Effector CD4-positive, alpha-beta T cell (primary cell): ENCODE measurements at regions not wholly inside any gene's neighbourhood (a gene's known extent, or its start where the extent isn't known, plus 50 kb on each side); places are given as distances from the start of the nearest gene placed in this dataset.
"Not testable (repeated sequence)": the region's sequence is repeated elsewhere in the genome, so short reads cannot be mapped to it uniquely, and the experiment has no call there.

ENCODE experiments used
- DNase-seq: peaks from one replicate; pipeline ENCODE4 v3.0.0-alpha.2; 2020

DNA sequence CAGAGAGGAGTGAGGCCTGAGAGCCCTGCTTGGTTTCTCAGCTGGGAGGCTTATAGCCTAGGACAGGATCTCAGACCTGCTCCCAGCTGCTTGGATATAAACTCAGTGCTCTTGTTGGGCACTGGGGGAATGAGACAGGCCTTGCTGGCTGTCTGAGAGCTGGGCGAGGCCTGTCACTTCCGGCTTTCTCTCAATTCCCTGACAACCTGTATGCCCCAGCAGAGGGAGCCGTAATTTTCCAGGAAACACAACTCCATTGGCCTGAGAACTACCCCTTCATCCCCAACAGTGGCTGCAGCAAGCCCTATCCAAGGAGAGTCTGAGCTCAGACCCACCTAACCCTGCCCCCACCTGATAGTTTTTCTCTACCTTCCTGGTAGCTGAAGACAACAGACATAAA is 258.3 kb upstream of the STXBP6 start:
- no peak for DNase-seq

DNA sequence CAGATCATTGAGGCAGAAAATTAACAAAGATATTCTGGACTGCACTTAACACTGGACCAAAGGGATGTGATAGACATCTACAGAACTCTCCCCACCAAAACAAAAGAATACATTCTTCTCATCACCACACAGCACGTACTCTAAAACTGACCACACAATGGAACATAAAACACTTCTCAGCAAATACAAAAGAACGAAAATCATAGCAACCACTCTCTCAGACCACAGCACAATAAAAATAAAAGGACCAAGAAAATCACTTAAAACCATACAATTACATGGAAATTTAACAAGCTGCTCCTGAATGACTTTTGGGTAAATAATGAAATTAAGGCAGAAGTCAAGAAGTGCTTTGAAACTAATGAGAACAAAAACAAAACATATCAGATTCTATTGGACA is 254.0 kb upstream of the STXBP6 start:
- no peak for DNase-seq

GRCh38 chr14:25298238-25298637 is 248.3 kb upstream of the STXBP6 start:
- DNase-seq = no peak

DNA sequence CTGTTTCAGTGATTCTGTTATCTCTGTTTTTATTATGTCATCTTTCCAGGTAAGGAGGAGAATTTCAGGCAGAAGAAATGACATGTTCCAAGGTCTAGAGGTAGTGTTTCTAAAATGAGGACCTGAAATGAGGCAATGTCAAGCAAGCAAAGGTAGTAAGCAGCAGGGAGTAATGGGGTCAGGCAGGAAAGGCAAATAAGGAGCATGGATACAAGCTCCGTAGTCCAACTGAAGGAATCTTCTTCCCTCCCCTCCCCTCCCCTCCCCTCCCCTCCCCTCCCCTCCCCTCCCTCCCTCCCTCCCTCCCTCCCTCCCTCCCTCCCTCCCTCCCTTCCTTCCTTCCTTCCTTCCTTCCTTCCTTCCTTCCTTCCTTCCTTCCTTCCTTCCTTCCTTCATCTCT is 240.2 kb upstream of the STXBP6 start:
- not testable (repeated sequence) for DNase-seq

- no peak for DNase-seq
These were observed 224.6 kb upstream of the STXBP6 start for GRCh38 chr14:25274529-25274928.

GRCh38 chr14:25267186-25267585 is 217.2 kb upstream of the STXBP6 start:
- DNase-seq = no peak

GRCh38 chr14:25259470-25259869 is 209.5 kb upstream of the STXBP6 start:
- no peak for DNase-seq

GRCh38 chr14:25252793-25253192 is 202.8 kb upstream of the STXBP6 start:
- DNase-seq = no peak

DNA sequence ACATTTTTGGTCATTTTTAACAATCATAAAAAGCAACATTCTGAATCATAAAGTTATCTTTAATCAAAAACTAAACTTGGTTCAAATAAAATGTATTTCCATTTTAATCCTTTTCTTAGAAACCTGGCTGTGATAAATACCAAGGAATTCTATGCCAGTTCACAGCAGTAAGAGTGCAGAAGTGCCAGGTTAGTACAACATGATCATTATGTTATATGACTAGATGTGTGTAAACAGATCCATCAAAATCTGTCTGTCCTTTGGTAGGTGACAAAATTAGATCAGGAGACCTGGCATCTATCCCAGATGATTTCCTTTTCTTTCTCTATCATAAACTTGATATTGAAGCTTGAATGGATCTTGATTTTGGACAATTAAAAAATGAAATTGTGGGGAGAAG is 200.6 kb upstream of the STXBP6 start:
- no peak for DNase-seq

- DNase-seq = no peak
These were observed 197.7 kb upstream of the STXBP6 start for GRCh38 chr14:25247609-25248008.

- no peak for DNase-seq
These were observed 196.8 kb upstream of the STXBP6 start for GRCh38 chr14:25246751-25247150.

DNA sequence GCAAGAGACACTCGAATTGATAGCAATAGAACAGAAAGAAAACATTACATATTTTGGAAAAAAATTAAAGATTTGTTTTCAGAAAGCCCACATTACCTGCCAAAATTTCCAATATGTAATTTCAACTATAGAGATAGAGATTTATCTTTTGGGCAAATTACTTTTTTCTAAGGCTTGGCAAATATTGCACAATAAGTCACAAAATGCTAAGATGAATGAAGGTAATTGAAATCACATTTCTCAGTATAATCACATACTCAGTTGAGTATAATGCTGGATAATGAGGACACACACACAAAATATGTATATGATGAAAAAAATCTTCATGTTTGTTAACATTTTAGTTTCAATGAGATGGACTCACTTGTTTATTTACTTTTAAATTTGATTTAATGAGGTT is 189.2 kb upstream of the STXBP6 start:
- no peak for DNase-seq

DNA sequence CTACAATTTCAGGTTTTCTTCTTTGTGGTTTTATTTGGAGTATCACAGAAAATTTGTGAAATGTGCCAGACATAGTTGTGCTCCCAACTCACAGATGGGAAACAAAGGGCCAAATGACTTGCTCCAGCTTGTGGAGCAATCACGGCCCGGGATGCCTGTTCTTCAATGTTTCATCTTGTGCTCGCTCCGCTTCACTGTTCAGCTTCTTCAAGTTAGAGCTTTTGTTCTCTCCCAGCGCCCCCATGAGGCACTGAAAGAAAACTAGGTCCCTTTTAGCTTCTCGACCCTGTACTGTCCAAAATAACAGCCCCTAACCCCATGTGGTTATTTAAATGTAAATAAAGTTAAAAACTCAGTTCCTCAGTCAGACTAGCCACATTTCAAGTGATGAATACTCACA is 187.9 kb upstream of the STXBP6 start:
- no peak for DNase-seq

DNA sequence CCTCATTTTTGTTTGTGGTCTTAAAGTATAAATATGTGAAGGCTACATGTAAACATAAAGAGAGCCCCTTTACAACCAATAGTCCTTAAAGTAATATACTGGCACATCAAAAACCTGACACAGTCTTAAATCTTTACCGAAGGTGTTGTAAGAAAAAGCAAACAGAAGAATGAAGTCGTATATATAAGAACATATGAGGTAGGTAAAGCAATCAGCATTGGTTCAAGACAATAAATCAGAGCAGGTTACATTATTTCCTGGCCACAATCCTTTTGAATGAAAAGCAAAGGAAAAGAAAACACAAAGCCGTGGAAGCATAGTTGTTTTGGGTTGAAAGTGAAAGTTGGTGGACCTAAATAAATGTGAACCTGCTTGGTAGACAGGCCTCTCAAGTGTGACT is 183.7 kb upstream of the STXBP6 start:
- no peak for DNase-seq

DNA sequence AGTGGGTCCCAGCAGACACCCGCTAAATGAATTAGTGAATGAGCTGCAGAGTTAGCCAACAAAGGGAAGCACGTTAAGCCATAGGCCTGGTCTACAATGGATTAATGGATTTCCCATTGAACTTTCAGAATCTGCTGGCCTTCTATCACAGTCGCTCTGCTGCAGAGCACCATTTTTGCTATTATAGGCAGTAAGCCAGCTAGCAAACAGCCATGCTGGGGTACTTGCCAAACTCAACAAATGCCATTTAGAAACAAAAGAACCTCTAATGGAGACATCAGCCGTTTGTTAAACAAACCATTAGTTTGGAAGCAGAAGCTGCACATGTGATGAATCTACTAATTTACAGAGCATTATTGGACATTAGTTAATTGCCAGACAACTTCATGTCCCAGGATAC is 181.1 kb upstream of the STXBP6 start:
- no peak for DNase-seq

DNA sequence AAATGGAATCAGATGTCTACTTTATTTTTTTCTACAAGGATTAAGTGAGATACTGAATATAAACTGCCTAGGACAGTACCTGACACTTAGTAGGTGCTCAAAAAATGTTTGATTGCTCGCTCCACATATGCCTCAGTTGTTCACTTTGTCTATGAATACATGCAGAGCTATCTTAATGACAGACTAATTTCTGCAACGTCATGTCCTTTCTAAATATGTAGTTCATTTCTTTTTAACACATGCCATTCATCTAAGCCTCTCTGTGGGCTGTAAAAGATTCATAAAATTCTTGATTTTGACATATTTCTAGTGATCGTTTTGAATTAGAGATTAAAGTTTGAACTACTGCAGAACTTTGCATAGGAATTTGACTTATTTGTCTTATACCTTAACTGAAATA is 176.3 kb upstream of the STXBP6 start:
- no peak for DNase-seq

DNA sequence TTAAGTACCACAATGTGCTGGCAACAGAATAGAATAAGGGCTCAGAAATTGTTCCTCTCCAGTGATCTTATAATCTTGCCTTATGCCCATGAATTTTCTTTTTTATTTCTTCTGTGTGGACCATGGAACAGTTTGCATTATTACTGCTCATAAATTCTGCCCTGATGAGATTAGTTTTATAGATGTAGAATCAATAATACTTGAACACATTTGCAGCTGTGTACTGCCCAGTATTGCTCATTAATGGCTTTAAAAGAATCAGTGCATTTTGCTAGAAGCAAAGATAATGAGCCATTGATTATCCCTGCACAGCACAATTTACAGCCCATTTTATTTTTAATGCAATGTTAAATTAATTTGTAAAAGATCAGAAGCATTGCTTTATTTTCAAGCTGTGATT is 172.3 kb upstream of the STXBP6 start:
- no peak for DNase-seq

DNA sequence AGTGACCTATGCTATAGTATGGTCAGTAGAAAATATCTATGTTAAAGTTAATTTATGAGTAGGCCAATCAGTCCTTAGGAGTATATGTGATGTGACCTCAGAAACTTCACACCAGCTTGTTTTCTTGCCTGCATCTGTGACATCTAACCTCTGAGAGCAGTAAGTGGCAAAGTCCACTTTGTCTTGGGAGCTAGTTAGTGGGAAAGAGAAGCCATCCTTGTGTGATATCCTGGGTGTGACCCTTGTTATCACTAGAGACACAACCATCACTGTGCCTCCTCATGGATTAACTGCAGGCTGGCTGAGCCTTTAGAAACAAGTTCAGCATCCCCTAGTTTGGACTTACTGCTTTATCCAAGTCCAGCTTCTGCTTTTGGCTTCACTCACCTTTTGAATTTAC is 170.6 kb upstream of the STXBP6 start:
- no peak for DNase-seq

GRCh38 chr14:25215607-25216006 is 165.7 kb upstream of the STXBP6 start:
- DNase-seq = no peak

GRCh38 chr14:25197885-25198284 is 147.9 kb upstream of the STXBP6 start:
- no peak for DNase-seq

DNA sequence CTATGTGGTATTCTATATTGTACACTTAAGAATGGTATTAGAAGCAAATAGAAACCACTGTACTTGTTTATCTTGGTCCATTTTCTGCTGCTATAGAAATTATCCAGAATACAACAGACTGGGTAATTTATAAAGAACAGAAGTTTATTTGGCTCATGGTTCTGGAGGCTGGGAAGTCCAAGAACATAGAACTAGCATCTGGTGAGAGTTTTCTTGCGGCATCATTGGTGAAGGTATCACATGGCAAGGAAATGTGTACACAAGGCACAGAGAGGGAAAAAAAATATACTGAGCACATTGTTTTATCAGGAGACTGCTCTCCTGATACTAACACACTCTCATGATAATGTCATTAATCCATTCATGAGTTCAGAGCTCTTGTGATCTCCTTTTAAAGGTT is 130.3 kb upstream of the STXBP6 start:
- DNase-seq = no peak

- no peak for DNase-seq
These were observed 128.3 kb upstream of the STXBP6 start for GRCh38 chr14:25178255-25178654.

DNA sequence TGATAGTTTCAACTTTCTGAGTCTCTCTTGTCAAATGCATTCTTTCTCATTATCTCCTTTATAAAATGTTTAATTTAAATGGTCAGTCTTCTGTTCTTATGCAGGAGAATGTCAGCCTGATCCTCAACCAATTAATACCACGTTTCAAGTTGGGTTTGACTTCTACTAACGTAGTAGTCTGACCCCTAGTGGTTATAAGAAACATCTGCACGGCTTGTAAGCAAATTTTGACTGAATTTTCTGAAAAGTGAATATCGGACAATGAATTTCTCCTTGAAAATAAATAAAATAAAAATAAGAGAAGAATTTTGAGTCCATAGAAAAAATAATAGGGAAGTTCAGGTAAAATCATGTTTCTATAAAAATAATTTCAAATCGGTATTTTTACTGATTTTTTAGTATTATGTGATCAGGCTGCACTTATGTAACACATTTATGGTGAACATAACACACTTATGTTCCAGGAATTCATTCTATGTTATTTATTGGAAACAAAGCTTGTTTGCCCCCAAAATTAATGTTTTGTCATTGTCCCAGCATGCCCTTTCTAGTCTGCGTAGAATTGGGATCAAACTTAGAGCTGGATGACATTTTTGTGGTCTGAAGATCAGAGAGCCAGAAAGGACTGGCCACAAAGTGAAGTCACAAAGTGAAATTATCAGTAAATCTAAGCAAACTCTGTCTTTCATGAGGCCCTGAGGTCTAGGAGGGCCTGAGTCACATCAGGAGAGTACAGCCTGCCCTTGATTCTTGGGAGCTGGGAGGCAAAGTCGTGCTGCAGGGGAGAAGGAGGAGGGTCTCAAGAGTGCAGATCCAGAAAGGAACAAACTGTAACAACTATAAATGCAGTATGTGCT is 101.2 kb upstream of the STXBP6 start:
- no peak for DNase-seq

DNA sequence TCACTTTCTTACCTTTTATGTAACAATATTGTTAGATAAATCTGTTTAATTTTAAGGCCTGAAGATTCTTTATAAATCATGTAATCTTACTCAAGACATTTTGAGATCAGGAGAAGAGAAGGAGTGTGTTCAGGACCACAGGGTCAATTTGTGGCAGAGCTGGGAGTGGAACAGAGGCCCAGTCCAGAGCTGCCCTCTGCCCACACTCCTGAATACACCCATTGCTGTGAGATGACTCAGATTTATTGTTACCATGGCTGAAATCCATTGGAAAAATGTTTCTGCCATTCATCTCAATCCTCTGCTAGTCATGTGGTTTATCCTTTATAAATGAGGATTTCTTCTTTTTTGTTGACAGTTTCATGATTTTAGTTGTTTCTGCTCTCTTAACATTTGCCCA is 100.5 kb upstream of the STXBP6 start:
- DNase-seq = no peak

GRCh38 chr14:25140411-25140810 is 90.5 kb upstream of the STXBP6 start:
- DNase-seq = no peak
